SU-DHL-6 (cell line): ENCODE measurements at regions not wholly inside any gene's neighbourhood (a gene's known extent, or its start where the extent isn't known, plus 50 kb on each side); places are given as distances from the start of the nearest gene placed in this dataset.

ENCODE experiments used
- H2AFZ ChIP-seq: fragments of 200-600 bp; sonication (generic); 2 replicates; pipeline ENCODE4 v1.6.1; 2014; ENCODE audit warnings: low read depth, mild to moderate bottlenecking, moderate library complexity, mixed read lengths, antibody characterized with exemption, low read length; ENCODE audit not compliant: severe bottlenecking
- H3F3A ChIP-seq: fragments of 200-600 bp; shearing (Covaris generic); 2 replicates; pipeline ENCODE4 v1.6.0; 2016; ENCODE audit warnings: antibody characterized with exemption, mild to moderate bottlenecking; ENCODE audit not compliant: insufficient read depth
- H3K27ac ChIP-seq: fragments of 200-600 bp; sonication (generic); 2 replicates; pipeline ENCODE4 v1.5.1; 2016; ENCODE audit warnings: low read depth, mild to moderate bottlenecking, low read length, moderate library complexity, mixed read lengths
- H3K27me3 ChIP-seq: fragments of 200-600 bp; sonication (generic), shearing (Covaris generic); 2 replicates; pipeline ENCODE4 v1.6.0; 2014; ENCODE audit warnings: mild to moderate bottlenecking, low read length
- H3K36me3 ChIP-seq: fragments of 200-600 bp; sonication (generic); 2 replicates; pipeline ENCODE4 v1.6.1; 2014; ENCODE audit warnings: mild to moderate bottlenecking, low read length, mixed read lengths
- H3K4me2 ChIP-seq: fragments of 300-600, 200-600 bp; shearing (Covaris generic), sonication (generic); 2 replicates; pipeline ENCODE4 v1.6.0; 2014; ENCODE audit warnings: low read length, low read depth, mild to moderate bottlenecking; ENCODE audit not compliant: poor library complexity, severe bottlenecking
- H3K4me3 ChIP-seq: fragments of 200-600 bp; sonication (generic); 2 replicates; pipeline ENCODE4 v1.5.1; 2014; ENCODE audit warnings: antibody characterized with exemption, low read length, mild to moderate bottlenecking, mixed read lengths; ENCODE audit not compliant: insufficient read depth, poor library complexity, severe bottlenecking
- H3K79me2 ChIP-seq: fragments of 200-600 bp; sonication (generic); 2 replicates; pipeline ENCODE4 v1.6.1; 2014; ENCODE audit warnings: mild to moderate bottlenecking, low read length, moderate library complexity; ENCODE audit not compliant: insufficient read depth
- H3K9ac ChIP-seq: fragments of 200-600 bp; sonication (generic); 2 replicates; pipeline ENCODE4 v1.7.0; 2014; ENCODE audit warnings: mild to moderate bottlenecking, low read length
- H3K9me2 ChIP-seq: fragments of 200-600 bp; sonication (generic); replicated peaks from 2 replicates; pipeline ENCODE4 v1.6.1; 2014; ENCODE audit warnings: low read length; ENCODE audit not compliant: insufficient read depth
- H3K9me3 ChIP-seq: fragments of 200-600 bp; sonication (generic); 2 replicates; pipeline ENCODE4 v1.6.1; 2014; ENCODE audit warnings: low read length, mixed read lengths; ENCODE audit not compliant: insufficient read depth
- H4K20me1 ChIP-seq: fragments of 200-600 bp; sonication (generic); 2 replicates; pipeline ENCODE4 v1.6.1; 2014; ENCODE audit warnings: low read depth, mild to moderate bottlenecking, antibody characterized with exemption, low read length, moderate library complexity, mixed read lengths
- CTCF ChIP-seq: fragments of 200-600 bp; sonication (generic); IDR thresholded peaks from one replicate; pipeline ENCODE4 v1.5.1; 2017; ENCODE audit warnings: antibody characterized with exemption, mild to moderate bottlenecking, low read length, moderate library complexity; ENCODE audit not compliant: insufficient read depth, poor library complexity, severe bottlenecking
- EZH2phosphoT487 ChIP-seq: fragments of 200-600 bp; sonication (generic), shearing (Covaris generic); conservative IDR thresholded peaks from 2 replicates; pipeline ENCODE4 v1.6.1; 2018; ENCODE audit warnings: mild to moderate bottlenecking, antibody characterized with exemption, low read length, moderate library complexity, mixed read lengths

GRCh38 chr15:26073430-26074333 is 210.6 kb upstream of the ATP10A start:
- H3K9me3 ChIP-seq: no peaks in the 10 kb centered on the region
- H3K27me3 ChIP-seq: no peaks in the 10 kb centered on the region
- TF ChIP-seq EZH2phosphoT487: no peak
- TF ChIP-seq CTCF: no peak
- no peaks in the 10 kb centered on the region for H3K79me2 ChIP-seq
- H3K4me3 ChIP-seq: no peak overlapping the region
- no peak overlapping the region for H2AFZ ChIP-seq
- no peaks in the 10 kb centered on the region for H3K9me2 ChIP-seq
- H3K27ac ChIP-seq: no peak overlapping the region
- H3K9ac ChIP-seq: no peak overlapping the region
- no peaks in the 10 kb centered on the region for H4K20me1 ChIP-seq
- no peaks in the 10 kb centered on the region for H3K36me3 ChIP-seq
- no peak overlapping the region for H3K4me2 ChIP-seq
- no peaks in the 10 kb centered on the region for H3F3A ChIP-seq

GRCh38 chr15:26070095-26070532 is 207.0 kb upstream of the ATP10A start:
- Histone ChIP-seq H3K9me3 (no peaks in the 10 kb centered on the region), H3K4me2 (no peak overlapping the region), H3K4me3 (no peak overlapping the region), H3K9me2 (no peaks in the 10 kb centered on the region), H3K27ac (no peak overlapping the region), H3F3A (no peaks in the 10 kb centered on the region), H3K36me3 (no peaks in the 10 kb centered on the region), H3K27me3 (no peaks in the 10 kb centered on the region), H3K9ac (no peak overlapping the region), H2AFZ (no peak overlapping the region), H3K79me2 (no peaks in the 10 kb centered on the region), H4K20me1 (no peaks in the 10 kb centered on the region)
- TF ChIP-seq EZH2phosphoT487: no peak
- no peak for TF ChIP-seq CTCF

- no peak overlapping the region for H2AFZ ChIP-seq
- TF ChIP-seq CTCF (no peak), EZH2phosphoT487 (no peak)
- H3K27me3 ChIP-seq: no peaks in the 10 kb centered on the region
- no peaks in the 10 kb centered on the region for H3K79me2 ChIP-seq
- no peak overlapping the region for H3K4me3 ChIP-seq
- no peak overlapping the region for H3K4me2 ChIP-seq
- H3K9me3 ChIP-seq: no peaks in the 10 kb centered on the region
- no peak overlapping the region for H3K27ac ChIP-seq
- H3K36me3 ChIP-seq: no peaks in the 10 kb centered on the region
- H4K20me1 ChIP-seq: no peaks in the 10 kb centered on the region
- no peaks in the 10 kb centered on the region for H3K9me2 ChIP-seq
- no peaks in the 10 kb centered on the region for H3F3A ChIP-seq
- no peak overlapping the region for H3K9ac ChIP-seq
These were observed 206.1 kb upstream of the ATP10A start for GRCh38 chr15:26069231-26069641.
